ENCODE measurements at regions not wholly inside any gene's neighbourhood (a gene's known extent, or its start where the extent isn't known, plus 50 kb on each side); places are given as distances from the start of the nearest gene placed in this dataset.

DNA sequence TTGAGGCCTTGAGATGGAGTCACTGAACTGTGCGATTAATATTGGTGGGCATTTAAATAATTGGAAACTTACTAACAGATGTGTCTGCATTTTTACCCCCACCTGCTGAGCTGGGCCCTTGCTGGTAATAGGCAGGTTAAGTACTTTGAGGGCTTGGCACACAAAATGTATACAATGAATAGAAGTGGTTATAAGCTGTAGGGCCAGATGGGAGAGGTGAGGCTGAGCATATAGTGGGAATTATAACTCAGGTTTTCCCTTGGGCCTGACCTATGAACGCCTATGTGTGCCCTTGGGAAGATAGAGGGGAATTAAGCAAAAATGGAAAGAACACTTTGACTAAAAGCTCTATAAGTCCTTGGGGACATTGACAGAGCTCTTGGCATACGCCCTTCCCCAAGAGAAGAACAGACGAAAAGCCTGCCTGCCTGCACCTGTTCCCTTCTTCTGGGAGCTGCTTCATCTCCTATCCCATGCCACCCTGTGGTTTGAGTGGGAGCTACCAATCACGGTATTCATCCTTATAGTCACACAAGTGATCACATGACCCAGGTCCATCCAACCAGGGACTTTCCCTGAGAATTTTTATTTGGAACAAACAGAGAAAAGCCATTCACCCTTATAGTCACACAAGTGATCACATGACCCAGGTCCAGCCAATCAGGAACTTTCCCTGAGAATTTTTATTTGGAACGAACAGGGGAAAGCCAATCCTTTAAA lies 260.7 kb upstream of the CSF3R start:
- H3K27me3 Mint-ChIP-seq: peaks cover 6% of the 10 kb centered on the region
- H3K36me3 Mint-ChIP-seq: no peaks in the 10 kb centered on the region
- no peaks in the 10 kb centered on the region for H3K9me3 Mint-ChIP-seq
- H3K4me1 Mint-ChIP-seq: no peaks in the 10 kb centered on the region
- H3K27ac Mint-ChIP-seq: no peak overlapping the region
- H3K4me3 Mint-ChIP-seq: no peak overlapping the region

GRCh38 chr1:36741066-36741465 lies 258.4 kb upstream of the CSF3R start:
- no peaks in the 10 kb centered on the region for H3K4me1 Mint-ChIP-seq
- H3K9me3 Mint-ChIP-seq: no peaks in the 10 kb centered on the region
- no peak overlapping the region for H3K4me3 Mint-ChIP-seq
- H3K27me3 Mint-ChIP-seq: peaks cover 17% of the 10 kb centered on the region
- no peaks in the 10 kb centered on the region for H3K36me3 Mint-ChIP-seq
- no peak overlapping the region for H3K27ac Mint-ChIP-seq

DNA sequence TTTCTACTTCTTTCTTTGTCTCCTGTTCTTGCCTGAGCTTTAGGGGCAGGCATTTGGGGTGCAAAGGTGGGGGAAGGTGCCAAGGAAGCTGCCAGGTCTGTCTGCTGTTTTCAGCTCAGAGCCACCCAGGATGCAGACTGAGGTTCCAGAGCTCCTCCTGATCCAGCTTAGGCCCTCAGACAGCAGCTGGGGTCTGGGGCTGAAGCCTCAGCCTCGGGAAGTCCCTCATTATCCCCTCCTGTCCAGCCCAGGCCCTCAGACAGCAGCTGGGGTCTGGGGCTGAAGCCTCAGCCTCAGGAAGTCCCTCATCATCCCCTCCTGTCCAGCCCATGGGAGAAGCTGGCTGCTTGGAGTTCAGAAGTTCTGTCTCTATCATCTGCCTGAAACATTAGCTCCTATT lies 257.7 kb upstream of the CSF3R start:
- no peak overlapping the region for H3K4me3 Mint-ChIP-seq
- H3K4me1 Mint-ChIP-seq: no peaks in the 10 kb centered on the region
- H3K27ac Mint-ChIP-seq: no peak overlapping the region
- no peaks in the 10 kb centered on the region for H3K9me3 Mint-ChIP-seq
- H3K36me3 Mint-ChIP-seq: no peaks in the 10 kb centered on the region
- peaks cover 18% of the 10 kb centered on the region for H3K27me3 Mint-ChIP-seq

DNA sequence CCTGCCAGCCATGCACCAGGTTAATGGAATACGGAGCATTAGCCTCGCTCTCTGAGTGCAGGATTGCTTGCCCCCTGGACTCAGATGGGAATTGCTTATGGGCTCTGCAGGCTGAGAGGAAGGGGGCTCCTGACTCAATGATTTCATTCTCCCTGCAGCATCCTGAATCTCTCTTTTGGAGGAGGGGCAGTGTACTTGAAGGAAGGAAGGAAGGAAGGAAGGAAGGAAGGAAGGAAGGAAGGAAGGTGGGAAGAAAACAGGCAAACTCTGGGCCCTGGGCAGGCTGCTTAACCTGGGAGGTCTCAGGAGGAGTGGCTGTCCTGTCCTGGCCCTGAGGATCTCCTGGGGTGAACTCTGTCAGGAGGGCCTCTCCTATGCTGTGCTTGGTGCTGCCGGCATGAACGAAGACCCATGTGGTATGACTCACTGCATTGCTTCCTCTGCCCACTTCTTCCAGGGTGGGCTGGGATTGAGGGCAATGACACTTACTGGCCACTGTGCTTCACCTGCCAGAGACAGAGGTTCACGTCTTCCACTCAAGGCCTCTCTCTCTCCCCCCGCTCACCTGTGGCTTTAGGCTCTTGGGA lies 257.1 kb upstream of the CSF3R start:
- Mint-ChIP-seq H3K9me3 (no peaks in the 10 kb centered on the region), H3K4me3 (no peak overlapping the region), H3K4me1 (no peaks in the 10 kb centered on the region), H3K27ac (no peak overlapping the region), H3K27me3 (peaks cover 18% of the 10 kb centered on the region), H3K36me3 (no peaks in the 10 kb centered on the region)

GRCh38 chr1:36738245-36738644 lies 255.5 kb upstream of the CSF3R start:
- H3K4me3 Mint-ChIP-seq: no peak overlapping the region
- no peak overlapping the region for H3K27ac Mint-ChIP-seq
- H3K36me3 Mint-ChIP-seq: no peaks in the 10 kb centered on the region
- H3K27me3 Mint-ChIP-seq: peaks cover 22% of the 10 kb centered on the region
- H3K9me3 Mint-ChIP-seq: no peaks in the 10 kb centered on the region
- H3K4me1 Mint-ChIP-seq: no peaks in the 10 kb centered on the region

- H3K9me3 Mint-ChIP-seq: no peaks in the 10 kb centered on the region
- H3K36me3 Mint-ChIP-seq: no peaks in the 10 kb centered on the region
- no peak overlapping the region for H3K27ac Mint-ChIP-seq
- H3K4me1 Mint-ChIP-seq: no peaks in the 10 kb centered on the region
- H3K4me3 Mint-ChIP-seq: no peak overlapping the region
- H3K27me3 Mint-ChIP-seq: peaks cover 23% of the 10 kb centered on the region
Observed at GRCh38 chr1:36737767-36738166, 255.1 kb upstream of the CSF3R start.

- Mint-ChIP-seq H3K9me3 (no peaks in the 10 kb centered on the region), H3K27ac (no peak overlapping the region), H3K36me3 (no peaks in the 10 kb centered on the region), H3K4me3 (no peak overlapping the region), H3K27me3 (peaks cover 25% of the 10 kb centered on the region), H3K4me1 (no peaks in the 10 kb centered on the region)
Observed at GRCh38 chr1:36737038-36737555, 254.4 kb upstream of the CSF3R start.

DNA sequence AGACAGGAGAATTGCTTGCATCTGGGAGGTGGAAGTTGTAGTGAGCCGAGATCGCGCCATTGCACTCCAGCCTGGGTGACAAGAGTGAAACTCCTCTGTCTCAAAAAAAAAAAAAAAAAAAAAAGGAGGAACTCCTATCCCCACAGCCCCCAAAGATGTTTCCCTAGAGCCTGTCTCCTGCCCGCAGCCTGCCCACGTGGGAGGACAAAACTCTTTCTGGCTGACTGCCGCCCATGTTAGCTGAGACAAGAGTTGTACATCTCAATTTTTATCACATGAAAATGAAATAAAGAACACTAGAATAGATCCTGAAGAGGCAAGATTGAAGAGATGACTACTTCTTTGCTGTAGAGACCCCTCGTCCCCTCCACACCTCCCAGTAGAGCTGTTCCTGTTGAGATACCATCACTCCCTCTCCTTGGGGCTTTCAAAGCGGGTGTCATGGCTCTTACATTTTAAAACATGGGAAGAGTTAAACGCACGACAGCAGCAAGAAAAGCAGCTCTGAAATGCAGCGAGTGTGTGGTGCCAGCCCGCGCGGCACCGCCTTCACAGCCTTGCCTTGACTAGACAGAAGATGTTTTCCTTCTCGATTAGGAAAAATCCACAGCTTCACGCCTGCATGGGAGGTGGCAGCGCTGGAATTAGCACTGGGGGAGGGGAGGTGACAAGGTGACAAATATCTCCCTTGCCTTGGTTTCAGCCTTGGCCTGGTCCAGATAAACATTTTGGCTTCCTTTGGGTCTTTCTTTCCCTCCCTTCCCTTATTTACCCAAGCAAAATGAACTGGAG lies 253.4 kb upstream of the CSF3R start:
- Mint-ChIP-seq H3K27ac (no peak overlapping the region), H3K4me3 (no peak overlapping the region), H3K4me1 (no peaks in the 10 kb centered on the region), H3K27me3 (peaks cover 25% of the 10 kb centered on the region), H3K9me3 (no peaks in the 10 kb centered on the region), H3K36me3 (no peaks in the 10 kb centered on the region)

DNA sequence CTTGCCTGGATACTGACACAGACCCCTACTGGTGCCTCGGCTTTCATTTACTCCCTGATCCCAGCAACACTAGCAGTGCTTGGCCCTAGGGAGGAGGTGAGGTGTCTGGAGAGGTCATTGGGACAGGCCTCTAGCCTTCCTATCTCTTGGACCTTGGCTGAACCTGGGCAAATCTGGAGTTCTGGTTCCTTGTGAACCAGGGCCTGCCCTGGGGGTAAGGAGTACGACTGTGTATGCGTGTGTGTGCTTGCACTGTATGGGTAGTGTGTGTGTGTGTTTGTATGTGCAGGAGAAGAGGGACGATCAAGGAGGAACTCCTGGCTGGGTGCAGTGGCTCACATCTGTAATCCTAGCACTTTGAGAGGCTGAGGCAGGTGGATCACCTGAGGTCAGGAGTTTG lies 252.7 kb upstream of the CSF3R start:
- H3K9me3 Mint-ChIP-seq: no peaks in the 10 kb centered on the region
- no peak overlapping the region for H3K27ac Mint-ChIP-seq
- H3K4me3 Mint-ChIP-seq: no peak overlapping the region
- H3K36me3 Mint-ChIP-seq: no peaks in the 10 kb centered on the region
- H3K27me3 Mint-ChIP-seq: peaks cover 23% of the 10 kb centered on the region
- H3K4me1 Mint-ChIP-seq: no peaks in the 10 kb centered on the region

- no peaks in the 10 kb centered on the region for H3K9me3 Mint-ChIP-seq
- H3K4me1 Mint-ChIP-seq: no peaks in the 10 kb centered on the region
- no peak overlapping the region for H3K4me3 Mint-ChIP-seq
- no peaks in the 10 kb centered on the region for H3K36me3 Mint-ChIP-seq
- peaks cover 26% of the 10 kb centered on the region for H3K27me3 Mint-ChIP-seq
- no peak overlapping the region for H3K27ac Mint-ChIP-seq
Observed at GRCh38 chr1:36734356-36734755, 251.6 kb upstream of the CSF3R start.

DNA sequence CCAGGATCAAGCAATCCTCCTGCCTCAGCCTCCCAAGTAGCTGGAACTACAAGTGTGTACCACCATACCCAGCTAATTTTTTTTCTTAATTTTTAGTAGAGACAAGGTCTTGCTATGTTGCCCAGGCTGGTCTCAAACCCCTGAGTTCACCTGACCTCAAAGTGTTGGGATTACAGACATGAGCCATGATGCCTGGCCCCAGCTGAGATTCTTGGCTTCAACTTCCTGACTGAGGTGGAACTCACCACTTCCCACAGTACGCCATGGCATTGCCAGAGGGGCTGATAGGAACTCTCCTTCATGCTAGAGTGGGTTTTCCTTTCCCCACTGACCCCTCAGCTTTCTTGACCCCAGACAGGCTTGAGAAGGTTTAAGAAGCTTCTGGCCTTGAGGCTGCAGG lies 251.0 kb upstream of the CSF3R start:
- Mint-ChIP-seq H3K4me1 (no peaks in the 10 kb centered on the region), H3K27me3 (peaks cover 28% of the 10 kb centered on the region), H3K9me3 (no peaks in the 10 kb centered on the region), H3K36me3 (no peaks in the 10 kb centered on the region), H3K27ac (no peak overlapping the region), H3K4me3 (no peak overlapping the region)

DNA sequence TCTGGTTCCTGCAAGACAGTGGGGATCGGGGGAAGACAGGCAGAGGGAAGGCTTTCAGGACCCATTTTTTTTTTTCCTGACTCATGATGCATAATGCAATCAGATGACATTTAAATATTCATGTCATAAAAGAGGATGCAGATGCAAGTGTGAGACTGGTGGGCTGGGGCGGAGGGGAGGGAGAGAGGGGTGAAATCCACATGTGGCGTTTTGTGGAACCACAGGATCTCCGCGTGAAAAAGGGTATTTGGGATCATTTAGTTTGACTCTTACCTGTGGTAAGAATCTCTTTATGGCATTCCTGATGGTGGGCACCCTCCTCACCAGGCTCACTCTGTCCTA lies 249.3 kb upstream of the CSF3R start:
- H3K27ac Mint-ChIP-seq: no peak overlapping the region
- H3K9me3 Mint-ChIP-seq: no peaks in the 10 kb centered on the region
- H3K36me3 Mint-ChIP-seq: no peaks in the 10 kb centered on the region
- H3K4me1 Mint-ChIP-seq: no peaks in the 10 kb centered on the region
- no peak overlapping the region for H3K4me3 Mint-ChIP-seq
- H3K27me3 Mint-ChIP-seq: peaks cover 16% of the 10 kb centered on the region

DNA sequence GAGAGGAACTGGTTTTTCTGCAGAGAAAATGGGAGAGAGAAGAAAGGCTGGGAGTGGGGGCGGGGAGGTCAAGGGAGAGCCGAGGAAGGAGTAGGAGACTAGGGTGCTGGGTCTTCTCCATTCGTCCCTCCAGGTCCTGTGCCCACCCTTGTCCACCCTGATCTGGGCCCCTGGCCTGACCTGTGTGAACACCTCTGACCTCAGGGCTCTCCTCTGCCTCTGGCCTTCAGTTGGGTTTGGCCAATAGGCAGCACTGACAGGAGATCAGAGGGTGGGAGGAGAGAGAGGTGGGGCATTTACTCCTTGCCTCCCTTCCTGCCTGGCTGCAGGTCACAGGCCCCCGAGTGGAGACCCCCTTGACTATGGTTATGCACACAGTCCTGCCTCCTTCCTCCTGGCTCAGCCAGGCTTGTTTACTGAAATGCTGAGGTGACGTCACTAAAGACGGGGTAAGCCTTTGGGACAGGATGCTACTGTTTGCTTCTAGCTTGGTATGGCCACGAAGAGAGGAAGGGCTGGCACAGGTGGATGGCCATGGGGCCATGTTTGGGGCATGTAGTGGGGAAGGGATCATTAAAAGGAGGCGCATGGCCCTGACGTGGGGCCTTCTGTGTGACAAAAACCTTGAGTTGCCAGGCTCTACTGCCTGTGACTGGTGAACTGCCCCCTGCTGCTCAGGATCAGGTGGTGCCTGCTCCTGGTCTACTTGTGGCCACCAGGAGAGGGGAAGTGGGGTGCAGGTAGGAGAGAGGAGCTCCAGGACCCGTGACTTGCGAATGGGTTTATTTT lies 248.7 kb upstream of the CSF3R start:
- Mint-ChIP-seq H3K4me3 (no peak overlapping the region), H3K4me1 (no peaks in the 10 kb centered on the region), H3K36me3 (no peaks in the 10 kb centered on the region), H3K27me3 (peaks cover 13% of the 10 kb centered on the region), H3K9me3 (no peaks in the 10 kb centered on the region), H3K27ac (no peak overlapping the region)

DNA sequence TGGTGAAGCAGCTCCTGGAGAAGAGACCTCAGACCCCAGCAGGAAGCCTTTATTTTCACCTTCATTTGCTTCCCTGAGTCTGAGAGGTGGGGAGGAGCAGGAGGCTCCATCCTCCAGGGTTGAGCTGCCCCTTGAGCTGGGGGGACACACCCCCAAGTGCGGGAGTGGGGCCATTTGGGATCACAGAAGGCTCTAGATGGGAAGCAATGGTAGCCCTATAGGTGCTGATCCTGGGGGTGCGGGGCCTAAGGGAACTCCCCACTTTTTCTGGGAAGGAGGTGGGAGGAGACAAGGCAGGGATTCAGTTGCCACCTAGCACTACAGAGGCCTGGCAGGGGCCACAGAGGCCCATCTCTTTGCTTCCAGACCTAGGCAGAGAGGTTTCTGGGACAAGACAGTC lies 247.9 kb upstream of the CSF3R start:
- no peaks in the 10 kb centered on the region for H3K4me1 Mint-ChIP-seq
- H3K27ac Mint-ChIP-seq: no peak overlapping the region
- no peaks in the 10 kb centered on the region for H3K36me3 Mint-ChIP-seq
- no peak overlapping the region for H3K4me3 Mint-ChIP-seq
- peaks cover 13% of the 10 kb centered on the region for H3K27me3 Mint-ChIP-seq
- H3K9me3 Mint-ChIP-seq: no peaks in the 10 kb centered on the region

DNA sequence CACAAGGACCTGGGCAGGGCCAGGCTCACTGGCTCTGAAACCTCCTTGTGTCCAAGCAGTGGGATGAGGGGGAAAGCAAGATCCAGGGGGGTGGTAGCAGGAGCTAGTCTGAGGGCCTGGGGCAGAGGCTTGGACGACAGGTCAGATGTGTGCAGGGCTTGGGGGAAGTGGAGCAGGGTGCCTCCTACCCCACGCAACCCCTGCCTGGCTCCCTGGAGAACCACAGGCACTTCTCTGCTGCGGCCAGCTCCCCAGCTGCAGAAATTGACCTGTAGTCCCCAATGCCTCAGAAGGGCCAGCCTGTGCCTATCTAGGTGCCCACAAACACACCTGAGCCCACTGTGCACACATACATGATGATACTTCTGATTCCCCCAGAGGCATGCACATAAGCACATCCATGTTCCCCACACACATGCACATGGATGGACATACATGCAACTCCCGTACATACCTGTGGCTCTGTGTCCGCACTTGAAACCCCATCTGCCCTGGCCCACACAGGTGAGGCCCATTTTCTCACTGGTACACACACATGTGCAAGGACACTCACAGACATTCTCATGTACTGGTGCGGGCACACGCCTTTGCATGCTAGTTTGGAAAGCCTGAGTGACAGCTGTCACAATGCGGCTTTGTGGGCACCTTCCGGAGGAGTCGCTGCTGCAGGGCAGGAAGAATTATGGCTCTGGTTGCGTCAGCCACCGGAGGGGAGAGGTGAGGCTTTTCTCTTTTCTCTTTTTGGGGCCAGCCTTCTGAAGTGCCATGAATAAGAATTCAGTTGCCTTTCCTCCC lies 247.2 kb upstream of the CSF3R start:
- no peak overlapping the region for H3K4me3 Mint-ChIP-seq
- H3K9me3 Mint-ChIP-seq: no peaks in the 10 kb centered on the region
- H3K4me1 Mint-ChIP-seq: no peaks in the 10 kb centered on the region
- no peak overlapping the region for H3K27ac Mint-ChIP-seq
- H3K36me3 Mint-ChIP-seq: no peaks in the 10 kb centered on the region
- peaks cover 12% of the 10 kb centered on the region for H3K27me3 Mint-ChIP-seq

All from activated naive CD4-positive, alpha-beta T cell treated with anti-CD3 and anti-CD28 coated beads, Interleukin-2, amount 50 U/mL, for 24 hours (primary cell).